Type B pancreatic cell (in vitro differentiated cells): ENCODE measurements at regions not wholly inside any gene's neighbourhood (a gene's known extent, or its start where the extent isn't known, plus 50 kb on each side); places are given as distances from the start of the nearest gene placed in this dataset.

ENCODE experiments used
- DNase-seq: peaks from one replicate; pipeline ENCODE4 v3.0.0; 2021; ENCODE audit warnings: mixed read lengths; ENCODE audit not compliant: unreplicated experiment; ENCODE audit errors: extremely low spot score
- H3K27ac Mint-ChIP-seq: 2 replicates; pipeline ENCODE4 v1.8.0; 2021; ENCODE audit warnings: mild to moderate bottlenecking, mixed read lengths
- H3K27me3 Mint-ChIP-seq: 2 replicates; pipeline ENCODE4 v1.8.0; 2021; ENCODE audit warnings: mixed read lengths
- H3K36me3 Mint-ChIP-seq: 2 replicates; pipeline ENCODE4 v1.8.0; 2021; ENCODE audit warnings: mixed read lengths
- H3K4me1 Mint-ChIP-seq: one replicate; pipeline ENCODE4 v1.8.0; 2021; ENCODE audit warnings: mixed read lengths; ENCODE audit not compliant: unreplicated experiment
- H3K4me3 Mint-ChIP-seq: 2 replicates; pipeline ENCODE4 v1.8.0; 2021; ENCODE audit warnings: mild to moderate bottlenecking, mixed read lengths
- H3K9me3 Mint-ChIP-seq: 2 replicates; pipeline ENCODE4 v1.8.0; 2021; ENCODE audit warnings: mixed read lengths
- TF ChIP-seq, protein P1 (sequence below): fragments of 200-600 bp; sonication (generic); conservative IDR thresholded peaks from 2 replicates; pipeline ENCODE4 v1.5.0; 2021; ENCODE audit warnings: antibody characterized with exemption, mild to moderate bottlenecking

DNA sequence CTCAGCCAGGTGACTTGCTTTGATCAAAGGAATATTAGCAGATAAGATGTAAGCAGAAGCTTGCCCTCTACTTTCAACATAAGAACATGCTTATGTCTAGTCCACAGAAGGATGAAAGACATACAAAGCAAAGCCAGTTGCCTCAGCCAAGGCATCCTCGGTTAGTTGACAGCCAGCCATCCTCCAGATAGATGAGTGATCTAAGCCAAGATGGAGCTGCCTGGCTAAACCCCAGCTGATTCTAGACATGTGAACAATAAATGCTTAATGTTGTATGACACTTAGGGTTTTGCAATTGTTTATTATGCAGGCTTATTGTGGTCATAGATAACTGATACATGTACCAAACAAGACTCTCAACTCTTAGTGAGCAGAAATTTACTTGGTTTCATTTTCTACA is 157.6 kb upstream of the TMTC2 start:
- Mint-ChIP-seq H3K4me3 (no peak overlapping the region), H3K4me1 (peaks cover 10% of the 10 kb centered on the region), H3K9me3 (no peaks in the 10 kb centered on the region), H3K27ac (no peak overlapping the region), H3K36me3 (no peaks in the 10 kb centered on the region), H3K27me3 (no peaks in the 10 kb centered on the region)
- TF ChIP-seq, protein P1, sequence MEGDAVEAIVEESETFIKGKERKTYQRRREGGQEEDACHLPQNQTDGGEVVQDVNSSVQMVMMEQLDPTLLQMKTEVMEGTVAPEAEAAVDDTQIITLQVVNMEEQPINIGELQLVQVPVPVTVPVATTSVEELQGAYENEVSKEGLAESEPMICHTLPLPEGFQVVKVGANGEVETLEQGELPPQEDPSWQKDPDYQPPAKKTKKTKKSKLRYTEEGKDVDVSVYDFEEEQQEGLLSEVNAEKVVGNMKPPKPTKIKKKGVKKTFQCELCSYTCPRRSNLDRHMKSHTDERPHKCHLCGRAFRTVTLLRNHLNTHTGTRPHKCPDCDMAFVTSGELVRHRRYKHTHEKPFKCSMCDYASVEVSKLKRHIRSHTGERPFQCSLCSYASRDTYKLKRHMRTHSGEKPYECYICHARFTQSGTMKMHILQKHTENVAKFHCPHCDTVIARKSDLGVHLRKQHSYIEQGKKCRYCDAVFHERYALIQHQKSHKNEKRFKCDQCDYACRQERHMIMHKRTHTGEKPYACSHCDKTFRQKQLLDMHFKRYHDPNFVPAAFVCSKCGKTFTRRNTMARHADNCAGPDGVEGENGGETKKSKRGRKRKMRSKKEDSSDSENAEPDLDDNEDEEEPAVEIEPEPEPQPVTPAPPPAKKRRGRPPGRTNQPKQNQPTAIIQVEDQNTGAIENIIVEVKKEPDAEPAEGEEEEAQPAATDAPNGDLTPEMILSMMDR = no peak
- no peak for DNase-seq

DNA sequence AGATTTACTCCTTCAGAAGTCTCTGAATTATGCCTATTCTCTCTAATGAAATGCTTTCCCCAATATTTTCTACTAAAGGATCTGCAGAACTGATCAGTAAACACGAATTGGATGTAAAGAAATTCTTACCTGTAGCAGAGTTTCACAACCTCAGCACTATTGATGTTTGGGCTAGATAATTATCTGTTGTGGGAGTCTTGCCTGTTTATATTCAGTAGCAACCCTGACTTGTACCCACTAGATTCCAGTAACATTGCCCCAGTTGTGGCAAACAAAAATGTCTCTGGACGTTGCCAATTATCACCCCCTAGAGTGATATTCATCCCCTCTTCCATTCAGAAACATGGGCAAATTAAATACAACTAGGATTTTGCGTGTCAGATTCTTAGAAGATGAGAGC is 156.8 kb upstream of the TMTC2 start:
- Mint-ChIP-seq H3K27ac (no peak overlapping the region), H3K27me3 (no peaks in the 10 kb centered on the region), H3K9me3 (no peaks in the 10 kb centered on the region), H3K4me1 (peaks cover 4% of the 10 kb centered on the region), H3K4me3 (no peak overlapping the region), H3K36me3 (no peaks in the 10 kb centered on the region)
- TF ChIP-seq, protein P1 = no peak
- DNase-seq = no peak

DNA sequence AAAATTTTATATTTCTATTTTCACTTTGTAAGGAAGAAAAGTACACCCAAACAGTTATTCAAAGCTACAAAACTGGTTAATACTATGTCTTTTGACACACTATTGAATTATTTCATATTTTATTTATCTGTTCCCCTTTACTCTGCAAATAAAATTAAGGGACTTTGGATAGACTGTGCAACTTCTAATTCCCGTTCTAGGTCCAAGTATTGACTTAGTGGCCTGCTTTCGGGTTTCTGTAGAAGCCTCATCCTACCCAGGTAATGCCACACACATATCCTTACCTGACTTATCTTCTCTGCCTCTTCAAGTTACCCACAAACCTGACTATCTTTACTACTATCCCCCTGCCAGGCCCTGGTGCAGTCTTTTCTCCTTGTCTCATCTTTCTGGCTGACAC is 156.3 kb upstream of the TMTC2 start:
- H3K4me1 Mint-ChIP-seq = peaks cover 4% of the 10 kb centered on the region
- H3K27me3 Mint-ChIP-seq = no peaks in the 10 kb centered on the region
- TF ChIP-seq, protein P1 = no peak
- H3K9me3 Mint-ChIP-seq = no peaks in the 10 kb centered on the region
- no peak overlapping the region for H3K27ac Mint-ChIP-seq
- no peak for DNase-seq
- no peaks in the 10 kb centered on the region for H3K36me3 Mint-ChIP-seq
- H3K4me3 Mint-ChIP-seq = no peak overlapping the region

DNA sequence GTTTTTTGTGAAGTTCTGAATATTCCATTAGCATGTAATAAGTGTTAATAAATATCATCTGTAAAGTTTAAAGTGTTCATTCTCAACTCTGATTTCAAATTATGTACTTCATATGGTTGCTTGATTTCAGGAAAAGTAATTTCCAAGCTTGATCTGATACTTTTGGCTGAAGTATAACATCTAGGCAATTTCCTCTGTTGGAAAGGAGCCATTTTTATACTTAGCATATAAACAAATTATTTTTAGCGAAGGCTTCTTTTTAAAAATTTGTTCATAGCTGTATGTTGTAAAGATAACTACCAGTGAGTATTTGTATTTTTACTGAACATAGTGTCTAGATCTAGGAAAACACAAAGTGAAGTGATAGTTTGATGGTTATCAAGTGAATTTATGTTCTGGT is 153.4 kb upstream of the TMTC2 start:
- TF ChIP-seq, protein P1 = no peak
- Mint-ChIP-seq H3K36me3 (no peaks in the 10 kb centered on the region), H3K4me3 (no peak overlapping the region), H3K27ac (no peak overlapping the region), H3K27me3 (no peaks in the 10 kb centered on the region), H3K9me3 (no peaks in the 10 kb centered on the region), H3K4me1 (no peaks in the 10 kb centered on the region)
- DNase-seq = no peak

DNA sequence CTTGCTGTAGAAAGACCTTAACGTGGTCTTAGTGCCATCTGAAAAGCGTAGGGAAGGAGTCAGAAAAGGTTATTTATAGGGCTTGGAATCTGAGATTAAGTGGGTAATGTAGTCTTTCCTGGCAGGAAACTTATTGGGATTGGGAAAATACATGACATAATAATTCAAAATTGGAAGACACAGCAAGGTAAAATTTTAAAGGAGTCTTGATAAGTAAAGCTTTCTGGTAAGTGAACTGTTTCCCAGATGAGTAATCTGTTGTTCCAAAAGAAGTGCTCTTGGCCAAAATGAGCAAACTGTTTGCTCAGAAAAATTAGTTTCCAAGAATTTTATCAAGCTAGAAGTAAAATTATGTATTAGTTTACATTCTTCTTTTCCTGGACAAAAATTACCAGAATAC is 149.3 kb upstream of the TMTC2 start:
- Mint-ChIP-seq H3K4me1 (no peaks in the 10 kb centered on the region), H3K9me3 (peaks cover 10% of the 10 kb centered on the region), H3K27me3 (no peaks in the 10 kb centered on the region), H3K27ac (no peak overlapping the region), H3K36me3 (no peaks in the 10 kb centered on the region), H3K4me3 (no peak overlapping the region)
- no peak for DNase-seq
- TF ChIP-seq, protein P1 = no peak

DNA sequence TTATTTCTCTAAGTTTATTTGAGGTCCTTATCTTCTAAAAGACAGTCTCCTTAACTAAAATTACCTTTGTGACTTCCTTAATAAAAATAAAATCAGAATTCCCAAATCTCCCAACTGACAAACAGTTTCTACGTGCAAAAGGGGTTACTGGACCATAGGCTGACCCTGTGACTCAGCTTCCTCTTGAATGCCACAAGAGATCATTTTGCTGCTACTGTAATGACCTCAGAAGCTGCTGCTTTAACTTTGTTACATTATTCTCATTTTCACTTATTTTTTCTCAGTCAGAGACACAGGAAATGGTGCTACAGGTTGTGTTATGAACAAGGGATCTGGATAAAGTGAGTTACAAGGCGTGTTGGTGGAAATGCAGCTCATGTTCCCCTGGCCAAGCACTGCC is 132.2 kb upstream of the TMTC2 start:
- H3K27me3 Mint-ChIP-seq = no peaks in the 10 kb centered on the region
- no peak for DNase-seq
- no peaks in the 10 kb centered on the region for H3K9me3 Mint-ChIP-seq
- no peaks in the 10 kb centered on the region for H3K4me1 Mint-ChIP-seq
- TF ChIP-seq, protein P1 = no peak
- H3K27ac Mint-ChIP-seq = no peak overlapping the region
- no peak overlapping the region for H3K4me3 Mint-ChIP-seq
- peaks cover 3% of the 10 kb centered on the region for H3K36me3 Mint-ChIP-seq
